GM19438 (cell line): ENCODE measurements at regions not wholly inside any gene's neighbourhood (a gene's known extent, or its start where the extent isn't known, plus 50 kb on each side); places are given as distances from the start of the nearest gene placed in this dataset.

ENCODE experiments used
- ATAC-seq: cut with Tn5 transposase; IDR thresholded peaks from one replicate; pipeline ENCODE4 v1.9.1; 2021; ENCODE audit warnings: low read depth; ENCODE audit not compliant: unreplicated experiment

DNA sequence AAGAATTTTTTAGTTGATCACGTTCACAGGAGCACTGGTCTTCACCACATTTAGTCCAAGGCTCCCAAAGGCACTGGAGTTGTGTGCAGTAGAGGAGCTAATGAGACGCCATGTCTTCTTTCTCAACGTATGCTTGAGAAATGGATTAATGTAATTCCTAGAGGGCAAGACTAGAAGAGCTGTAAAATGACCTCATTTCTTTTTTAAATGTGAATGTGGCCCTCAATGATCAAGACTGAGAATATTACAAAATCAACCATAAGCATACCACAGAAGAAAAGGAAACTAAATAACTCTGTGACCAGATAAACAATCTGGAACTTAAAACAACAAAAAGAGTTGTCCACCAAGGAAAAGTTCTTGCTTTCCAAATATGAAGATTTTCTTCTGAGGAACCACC is 112.1 kb upstream of the THBS1 start:
- no peak for ATAC-seq

DNA sequence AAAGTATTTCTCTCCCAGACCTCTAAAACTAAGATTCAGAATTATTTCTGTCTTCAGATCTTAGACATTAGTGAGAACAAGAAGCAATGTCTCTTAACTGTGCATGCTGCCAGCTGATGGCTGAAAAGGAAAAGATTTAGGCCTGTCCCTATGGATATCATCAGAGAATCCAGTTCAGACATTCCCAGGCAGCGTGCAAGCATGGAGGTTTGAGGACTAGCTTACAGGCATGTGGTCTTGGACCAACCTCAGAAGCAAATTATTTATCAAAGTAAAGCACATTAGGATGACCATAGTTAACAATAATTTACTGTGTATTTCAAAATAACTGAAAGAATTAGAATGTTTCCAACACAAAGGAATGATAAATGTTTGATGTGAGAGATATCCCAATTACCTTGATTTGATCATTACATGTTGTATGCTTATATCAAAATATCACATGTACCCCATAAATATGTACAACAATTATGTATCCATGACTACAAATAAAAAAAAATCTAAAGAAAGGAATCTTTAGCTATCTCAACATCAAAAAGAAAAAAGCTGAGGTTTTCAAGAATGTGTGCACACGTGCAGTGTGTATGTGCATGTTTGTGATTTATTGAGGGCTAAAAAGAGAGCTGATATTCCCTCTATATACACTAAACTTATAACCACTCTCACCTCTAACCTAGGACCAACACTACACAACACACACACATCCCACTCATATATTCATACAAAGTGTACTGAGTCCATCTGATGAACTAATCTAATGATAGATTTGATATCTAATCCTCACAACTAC is 108.9 kb upstream of the THBS1 start:
- no peak for ATAC-seq

DNA sequence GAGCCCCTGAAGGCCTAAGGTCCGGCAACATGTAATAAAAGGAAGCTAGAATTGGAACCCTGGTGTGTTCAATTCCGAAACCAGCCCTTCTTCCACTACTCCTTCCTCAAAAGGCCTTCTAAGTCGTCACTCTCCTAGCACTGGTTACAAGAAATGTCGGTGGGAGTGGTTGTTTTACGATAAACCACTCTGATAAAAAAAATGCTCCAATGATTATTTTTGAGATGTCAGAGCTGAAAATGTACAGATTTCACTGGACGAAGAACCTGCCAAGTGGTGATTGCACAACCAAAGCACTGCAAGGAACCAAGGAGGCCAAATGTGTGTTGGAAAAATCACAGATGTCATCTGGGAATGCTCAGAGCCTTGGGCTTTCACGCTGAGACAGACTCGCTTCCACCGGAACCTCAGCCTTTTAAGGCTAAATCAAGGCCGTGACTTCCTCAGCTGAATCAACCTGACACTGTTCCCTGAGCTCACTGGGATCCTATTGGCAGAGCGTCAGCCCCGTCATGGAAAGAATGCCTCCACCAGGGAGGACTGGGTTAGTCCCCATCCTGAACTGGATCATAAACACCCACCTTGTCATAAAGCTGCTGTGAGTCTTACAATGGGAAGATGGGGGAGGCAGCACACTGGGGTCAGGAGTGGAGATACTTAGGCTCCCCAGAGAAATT is 108.1 kb upstream of the THBS1 start:
- ATAC-seq = no peak

GRCh38 chr15:39473298-39473947 is 107.5 kb upstream of the THBS1 start:
- no peak for ATAC-seq

GRCh38 chr15:39474657-39475056 is 106.2 kb upstream of the THBS1 start:
- ATAC-seq = no peak

DNA sequence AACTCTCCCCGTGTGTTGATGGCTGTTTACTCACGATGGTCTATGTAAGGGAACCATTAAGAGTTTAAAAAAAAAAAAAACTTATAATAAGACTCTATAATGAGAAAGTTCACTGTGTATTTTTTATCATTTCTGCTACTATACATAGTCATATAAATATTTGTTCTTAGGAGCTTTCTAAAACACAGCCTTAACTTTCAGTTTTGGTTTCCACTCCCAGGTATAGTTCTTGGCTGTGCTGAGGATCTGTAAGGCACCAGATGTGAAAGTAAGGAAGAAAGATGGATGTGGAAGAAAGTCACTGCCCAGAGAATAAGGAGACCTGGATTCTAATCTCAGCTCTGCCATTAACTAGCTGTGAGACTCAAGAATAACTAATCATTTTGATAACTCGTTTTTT is 101.9 kb upstream of the THBS1 start:
- no peak for ATAC-seq

- no peak for ATAC-seq
Observed at GRCh38 chr15:39479911-39480310, 101.0 kb upstream of the THBS1 start.

- no peak for ATAC-seq
Observed at GRCh38 chr15:39482459-39482858, 98.4 kb upstream of the THBS1 start.

DNA sequence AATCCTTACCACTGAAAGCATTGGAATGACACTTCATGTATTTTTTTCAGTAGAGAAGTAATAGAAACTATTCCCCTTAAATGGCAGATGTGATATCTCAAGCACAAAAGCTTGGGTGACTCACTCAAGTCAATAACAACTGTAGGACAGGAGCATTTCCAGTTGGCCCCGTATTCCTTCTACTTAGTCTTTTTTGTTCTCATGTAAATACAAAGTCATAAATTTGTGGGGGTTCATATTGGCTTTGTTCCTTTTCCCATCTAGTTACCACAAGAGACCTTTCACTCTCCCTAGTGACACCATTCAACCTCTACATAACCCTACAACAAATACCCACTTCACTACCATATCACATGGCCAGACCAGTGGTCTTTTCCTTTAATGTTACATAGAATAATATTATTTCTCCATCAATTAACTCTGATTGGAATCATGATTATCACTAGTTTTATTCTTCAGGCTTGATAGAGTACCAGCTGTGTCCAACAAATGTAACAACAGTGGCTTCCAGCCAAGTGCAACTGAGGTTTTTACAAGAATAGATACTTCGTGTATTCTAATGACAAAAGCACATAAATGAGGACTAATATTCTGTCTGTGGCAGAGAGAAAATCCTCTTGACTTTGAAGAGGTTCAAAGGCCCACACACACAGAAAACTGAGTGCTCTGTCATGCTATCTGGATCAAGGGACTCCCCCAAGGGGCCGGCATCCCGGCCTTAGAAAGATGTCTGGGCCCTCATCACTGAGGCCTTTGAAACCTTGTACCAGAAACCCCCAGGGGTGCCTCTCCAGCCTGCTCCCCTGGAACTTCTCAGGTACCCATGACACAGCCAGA is 94.0 kb upstream of the THBS1 start:
- ATAC-seq = no peak

GRCh38 chr15:39487458-39487735 is 93.5 kb upstream of the THBS1 start:
- no peak for ATAC-seq

DNA sequence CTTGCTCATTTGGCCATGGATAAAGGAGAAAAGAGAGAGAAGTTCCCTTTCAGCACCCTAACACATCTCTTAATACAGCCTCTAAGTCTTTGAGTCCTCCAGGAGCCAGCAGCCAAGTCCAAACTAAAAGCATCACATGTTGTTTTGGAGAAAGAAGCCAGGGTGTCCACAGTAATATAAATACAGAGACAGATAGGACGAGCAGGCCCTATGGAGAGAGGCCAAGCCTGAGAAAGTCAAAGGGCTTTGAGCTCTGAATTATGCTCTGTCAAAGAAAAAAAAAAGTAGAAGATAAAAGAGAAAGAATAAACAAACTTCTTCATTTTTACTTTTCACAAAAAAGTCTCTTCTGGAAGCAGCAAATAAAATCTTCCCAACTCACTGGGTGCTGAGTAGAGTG is 92.4 kb upstream of the THBS1 start:
- no peak for ATAC-seq

GRCh38 chr15:39488961-39489360 is 91.9 kb upstream of the THBS1 start:
- no peak for ATAC-seq

GRCh38 chr15:39491115-39491885 is 89.6 kb upstream of the THBS1 start:
- no peak for ATAC-seq

GRCh38 chr15:39491886-39492490 is 88.9 kb upstream of the THBS1 start:
- no peak for ATAC-seq

GRCh38 chr15:39493424-39494067 is 87.3 kb upstream of the THBS1 start:
- ATAC-seq = no peak

DNA sequence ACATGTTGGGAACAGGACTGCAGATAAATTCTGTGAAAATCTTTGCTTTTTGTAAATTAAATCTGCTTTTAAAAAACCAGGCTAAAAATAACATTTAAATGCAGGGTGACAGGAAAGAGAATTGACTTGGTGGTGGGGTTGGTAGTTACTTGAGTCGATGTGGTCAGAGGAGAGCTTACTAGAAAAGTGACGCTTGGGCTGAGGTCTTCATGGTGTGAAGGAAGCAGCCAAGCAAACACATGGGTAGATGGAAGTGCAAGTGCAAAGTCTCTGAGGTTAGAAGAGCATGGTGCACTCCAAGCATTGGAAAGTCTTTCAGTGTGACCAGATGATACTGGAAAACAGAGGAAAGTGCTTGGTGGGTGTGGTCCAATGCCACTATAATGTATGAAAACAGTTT is 86.4 kb upstream of the THBS1 start:
- no peak for ATAC-seq

GRCh38 chr15:39495871-39496840 is 84.7 kb upstream of the THBS1 start:
- no peak for ATAC-seq

GRCh38 chr15:39497016-39497758 is 83.7 kb upstream of the THBS1 start:
- ATAC-seq = no peak
